B cell (primary cell): ENCODE measurements at regions not wholly inside any gene's neighbourhood (a gene's known extent, or its start where the extent isn't known, plus 50 kb on each side); places are given as distances from the start of the nearest gene placed in this dataset.

Source experiments
- ATAC-seq: fragments of 200-7000 bp; cut with Tn5 transposase; one replicate; pipeline ENCODE4 v1.10.0; 2021; ENCODE audit warnings: low read depth, mild to moderate bottlenecking, moderate number of reproducible peaks, moderate library complexity
- CTCF ChIA-PET: fragments of 350-600 bp; sonication (Branson Sonifier 250); formaldehyde crosslinking; loops from one replicate; lab custom pipeline; 2021; ENCODE audit warnings: antibody characterized with exemption, inconsistent platforms; lab: Charles Lee
- POLR2A ChIA-PET: fragments of 350-600 bp; sonication (Branson Sonifier 250); formaldehyde crosslinking; loops from one replicate; lab custom pipeline; 2021; ENCODE audit warnings: antibody characterized with exemption; lab: Charles Lee
- DNase-seq: peaks from one replicate; pipeline ENCODE4 v3.0.0; 2013
- H2AFZ ChIP-seq: 2 replicates; pipeline ENCODE4 v1.6.1; 2012; ENCODE audit warnings: mild to moderate bottlenecking, low read depth, low read length; ENCODE audit not compliant: insufficient read depth, poor library complexity, severe bottlenecking
- H3K27ac ChIP-seq, 2 donors: 1 replicate in 1 of 2; 2 replicates in 1 of 2; pipeline ENCODE4 v1.5.1; 2012 to 2013; ENCODE audit warnings: low read length in 2 of 2, mild to moderate bottlenecking in 2 of 2, moderate library complexity in 1 of 2
- H3K27me3 ChIP-seq, 4 experiments: fragments of 200-600 bp in 1 of 4; sonication (generic) in 1 of 4; replicated peaks in 1 of 4; 1 replicate in 2 of 4; 2 replicates in 2 of 4; pipeline versions ENCODE4 v1.6.1 to v1.7.0; 2013 to 2016; ENCODE audit warnings: low read length in 3 of 4, mild to moderate bottlenecking in 2 of 4, mixed read lengths in 1 of 4, moderate library complexity in 1 of 4; ENCODE audit not compliant: insufficient read depth in 4 of 4, control insufficient read depth in 3 of 4; ENCODE audit errors: control extremely low read depth in 1 of 4
- H3K36me3 ChIP-seq, 2 experiments: replicated peaks in 1 of 2; 1 replicate in 1 of 2; 2 replicates in 1 of 2; pipeline versions ENCODE4 v1.6.1 to v1.7.1; 2013; ENCODE audit warnings: low read length in 1 of 2; ENCODE audit not compliant: insufficient read depth in 2 of 2, control insufficient read depth in 1 of 2; ENCODE audit errors: control extremely low read depth in 1 of 2, extremely low read depth in 1 of 2
- H3K4me1 ChIP-seq, 2 donors: fragments of 200-600 bp in 1 of 2; sonication (generic) in 1 of 2; 1 replicate in 1 of 2; 2 replicates in 1 of 2; pipeline versions ENCODE4 v1.5.1 to v1.6.1; 2013 to 2017; ENCODE audit warnings: low read length in 2 of 2; ENCODE audit not compliant: control insufficient read depth in 2 of 2, insufficient read depth in 2 of 2
- H3K4me2 ChIP-seq: replicated peaks from 2 replicates; pipeline ENCODE3; 2012; ENCODE audit warnings: mild to moderate bottlenecking, low read depth, low read length; ENCODE audit not compliant: poor library complexity, severe bottlenecking
- H3K4me3 ChIP-seq, 5 experiments: fragments of 200-600 bp in 1 of 5; sonication (generic) in 1 of 5; 1 replicate in 3 of 5; 2 replicates in 2 of 5; pipeline versions ENCODE4 v1.5.1 to v1.7.0; 2011 to 2016; ENCODE audit warnings: low read length in 4 of 5, mild to moderate bottlenecking in 4 of 5, low read depth in 2 of 5, control low read depth in 1 of 5, moderate library complexity in 1 of 5; ENCODE audit not compliant: insufficient read depth in 1 of 5; ENCODE audit errors: control extremely low read depth in 1 of 5, extremely low read depth in 1 of 5
- H3K79me2 ChIP-seq: fragments of 200-600 bp; sonication (generic); one replicate; pipeline ENCODE4 v1.6.0; 2016; ENCODE audit warnings: low read length; ENCODE audit not compliant: control insufficient read depth, insufficient read depth
- H3K9ac ChIP-seq: fragments of 200-600 bp; sonication (generic); 2 replicates; pipeline ENCODE4 v1.6.1; 2017; ENCODE audit warnings: mild to moderate bottlenecking, low read length, moderate library complexity
- H3K9me3 ChIP-seq, 3 donors: one replicate each; pipeline versions ENCODE4 v1.6.1 to v1.7.1; 2013; ENCODE audit warnings: low read length in 2 of 3; ENCODE audit not compliant: control insufficient read depth in 2 of 3, insufficient read depth in 1 of 3; ENCODE audit errors: control extremely low read depth in 1 of 3
- H4K20me1 ChIP-seq: 2 replicates; pipeline ENCODE4 v1.6.0; 2012; ENCODE audit warnings: mild to moderate bottlenecking, low read length; ENCODE audit not compliant: insufficient read depth, control insufficient read depth, poor library complexity, severe bottlenecking
- H3K27ac Mint-ChIP-seq: one replicate; pipeline ENCODE4 v1.8.0; 2021; ENCODE audit warnings: mixed read lengths
- H3K27me3 Mint-ChIP-seq: one replicate; pipeline ENCODE4 v1.8.0; 2021; ENCODE audit warnings: mixed read lengths
- H3K4me1 Mint-ChIP-seq: one replicate; pipeline ENCODE4 v1.8.0; 2021; ENCODE audit warnings: mixed read lengths
- H3K4me3 Mint-ChIP-seq: one replicate; pipeline ENCODE4 v1.8.0; 2021; ENCODE audit warnings: mixed read lengths
- H3K9me3 Mint-ChIP-seq: one replicate; pipeline ENCODE4 v1.8.0; 2022; ENCODE audit warnings: mixed read lengths; ENCODE audit not compliant: insufficient read depth
- CTCF ChIP-seq: fragments of 200-600 bp; IDR thresholded peaks from one replicate; pipeline ENCODE4 v1.8.0; 2022; ENCODE audit warnings: antibody characterized with exemption, mild to moderate bottlenecking
- EZH2 ChIP-seq: IDR thresholded peaks from 2 replicates; pipeline ENCODE4 v1.6.1; 2012; ENCODE audit warnings: borderline replicate concordance, low read depth, mild to moderate bottlenecking, moderate library complexity, low read length; ENCODE audit not compliant: insufficient read depth, poor library complexity, severe bottlenecking
- WGBS: methylation state at CpG from one replicate; pipeline ENCODE4 v1.1.5; 2013; ENCODE audit warnings: missing lambda C conversion rate; ENCODE audit not compliant: insufficient coverage; 5-methylcytosine and 5-hydroxymethylcytosine counted together
- intact Hi-C: fragments of 100-400 bp; cut with micrococcal nuclease; formaldehyde crosslinking; loops from one replicate; pipeline ENCODE4 v1.10.0; 2022

GRCh38 chr2:128578406-128579390 lies 260.0 kb upstream of the HS6ST1 start:
- Mint-ChIP-seq H3K4me1 (no peaks in the 10 kb centered on the region), H3K27ac (no peak overlapping the region), H3K27me3 (no peaks in the 10 kb centered on the region), H3K9me3 (no peaks in the 10 kb centered on the region), H3K4me3 (no peak overlapping the region)
- TF ChIP-seq CTCF (no peak), EZH2 (no peak)
- Histone ChIP-seq H3K4me3 (no peak overlapping the region), H3K9ac (no peak overlapping the region), H3K27me3 (no peaks in the 10 kb centered on the region), H3K27ac (no peak overlapping the region), H2AFZ (no peak overlapping the region), H3K9me3 (peaks cover 0 to 3% (median 0%) of the 10 kb centered on the region in 3 donors), H3K79me2 (no peaks in the 10 kb centered on the region), H3K36me3 (no peaks in the 10 kb centered on the region), H3K4me1 (no peaks in the 10 kb centered on the region), H3K4me2 (no peak overlapping the region), H4K20me1 (no peaks in the 10 kb centered on the region)
- POLR2A ChIA-PET: no interaction called here
- intact Hi-C loops: no loop called here
- no peak for ATAC-seq
- WGBS: 75% methylated on average over 8 of the region's 10 CpGs
- DNase-seq: no peak
- CTCF ChIA-PET: no interaction called here

GRCh38 chr2:128579825-128580224 lies 261.2 kb upstream of the HS6ST1 start:
- WGBS: 80% methylated on average over 1 of the region's 5 CpGs
- Histone ChIP-seq H3K4me1 (no peaks in the 10 kb centered on the region), H3K9ac (no peak overlapping the region), H3K27me3 (no peaks in the 10 kb centered on the region), H4K20me1 (no peaks in the 10 kb centered on the region), H3K36me3 (no peaks in the 10 kb centered on the region), H3K79me2 (no peaks in the 10 kb centered on the region), H3K4me2 (no peak overlapping the region), H3K27ac (no peak overlapping the region), H3K4me3 (no peak overlapping the region), H3K9me3 (peaks cover 0 to 3% (median 0%) of the 10 kb centered on the region in 3 donors), H2AFZ (no peak overlapping the region)
- no peaks in the 10 kb centered on the region for H3K4me1 Mint-ChIP-seq
- intact Hi-C loops: no loop called here
- TF ChIP-seq CTCF (no peak), EZH2 (no peak)
- no peaks in the 10 kb centered on the region for H3K27me3 Mint-ChIP-seq
- no peak for DNase-seq
- CTCF ChIA-PET: no interaction called here
- peaks cover 2% of the 10 kb centered on the region for H3K9me3 Mint-ChIP-seq
- POLR2A ChIA-PET: no interaction called here
- H3K27ac Mint-ChIP-seq: no peak overlapping the region
- no peak overlapping the region for H3K4me3 Mint-ChIP-seq
- no peak for ATAC-seq
